ENCODE measurements at regions not wholly inside any gene's neighbourhood (a gene's known extent, or its start where the extent isn't known, plus 50 kb on each side); places are given as distances from the start of the nearest gene placed in this dataset.

DNA sequence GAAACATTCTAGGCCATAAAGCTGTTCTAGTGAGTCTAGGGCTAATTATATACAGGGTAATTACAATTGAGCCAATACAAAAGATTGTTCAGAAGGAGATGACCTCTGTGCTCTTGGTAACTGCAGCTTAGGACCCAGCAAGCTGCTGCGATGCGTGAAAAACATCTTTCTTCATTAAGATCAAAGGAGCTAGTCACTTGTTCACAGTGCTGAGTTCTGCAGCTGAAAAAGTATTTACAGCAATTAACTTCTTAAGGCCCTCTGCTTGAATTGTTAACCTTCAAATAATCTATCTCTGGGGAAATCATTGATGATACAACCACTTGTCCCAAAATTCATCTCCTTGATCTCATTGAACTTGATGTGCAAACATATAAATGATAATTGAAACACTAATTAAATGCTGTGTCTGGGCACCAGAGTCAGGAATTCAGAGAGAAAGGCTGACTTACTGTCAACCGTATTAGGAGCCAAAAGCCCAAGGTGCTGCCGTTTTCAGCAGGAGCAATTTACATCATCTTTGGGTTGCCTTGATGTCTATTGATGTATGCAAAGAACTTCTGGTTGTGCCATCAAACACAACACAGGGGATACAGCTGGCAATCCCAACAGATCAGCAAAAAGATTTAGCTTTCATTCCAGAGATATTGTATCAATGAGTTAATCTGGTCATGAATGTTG lies 213.0 kb downstream of the NECTIN3 start:
- Mint-ChIP-seq H3K27me3 (no peaks in the 10 kb centered on the region), H3K4me3 (no peak overlapping the region), H3K9me3 (ENCODE audit: low read depth) (no peaks in the 10 kb centered on the region), H3K27ac (no peak overlapping the region), H3K36me3 (ENCODE audit: low read depth) (no peaks in the 10 kb centered on the region), H3K4me1 (peaks cover 21% of the 10 kb centered on the region)
- ATAC-seq = no peak
- ChIA-PET POLR2A (no interaction called here), CTCF (no interaction called here)
- DNase-seq = no peak
- intact Hi-C loops (cut with DNase I, micrococcal nuclease) = no loop called here

DNA sequence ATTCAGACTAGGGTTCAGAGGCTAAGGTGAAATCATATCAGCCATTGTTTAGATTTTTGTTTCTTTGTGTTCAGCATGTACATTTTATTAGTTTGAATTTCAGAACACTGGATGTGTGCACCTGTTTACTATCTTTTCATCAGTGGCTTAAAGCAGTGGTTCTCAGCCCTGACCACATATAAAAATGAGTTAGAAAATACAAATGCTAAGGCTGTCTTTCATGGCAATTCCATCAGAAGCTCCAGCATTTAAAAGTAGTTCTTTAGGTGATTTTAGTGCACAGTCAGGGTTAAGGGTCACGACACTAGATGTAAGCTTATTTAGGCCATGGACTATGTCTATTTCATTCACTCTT lies 213.5 kb downstream of the NECTIN3 start:
- no peaks in the 10 kb centered on the region for H3K9me3 Mint-ChIP-seq (ENCODE audit: low read depth)
- no peaks in the 10 kb centered on the region for H3K27me3 Mint-ChIP-seq
- DNase-seq = no peak
- ChIA-PET CTCF (no interaction called here), POLR2A (no interaction called here)
- H3K4me1 Mint-ChIP-seq = peaks cover 21% of the 10 kb centered on the region
- intact Hi-C loops (cut with DNase I, micrococcal nuclease) = no loop called here
- H3K4me3 Mint-ChIP-seq = no peak overlapping the region
- no peak for ATAC-seq
- H3K36me3 Mint-ChIP-seq (ENCODE audit: low read depth) = no peaks in the 10 kb centered on the region
- H3K27ac Mint-ChIP-seq = no peak overlapping the region

DNA sequence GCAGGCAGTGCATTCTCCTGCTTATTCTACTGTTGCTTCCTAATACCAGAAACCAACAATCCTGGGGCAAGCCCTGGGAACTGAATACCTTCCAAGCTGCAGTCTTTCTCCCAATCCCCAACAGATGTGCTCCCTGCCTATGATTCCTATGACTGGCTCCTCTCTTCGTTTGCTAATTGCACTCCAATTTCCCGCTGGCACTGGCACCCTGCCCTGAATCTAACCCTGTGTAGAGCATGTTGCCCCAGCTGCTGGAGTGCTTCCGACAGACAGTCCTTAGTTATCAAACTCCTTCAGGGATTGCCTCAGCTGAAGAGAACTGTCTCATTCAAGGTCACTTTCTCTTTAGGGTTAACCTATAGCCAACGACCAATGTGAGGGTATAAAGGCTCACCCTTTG lies 214.1 kb downstream of the NECTIN3 start:
- intact Hi-C loops (cut with DNase I, micrococcal nuclease) = no loop called here
- no peaks in the 10 kb centered on the region for H3K36me3 Mint-ChIP-seq (ENCODE audit: low read depth)
- POLR2A ChIA-PET = no interaction called here

DNA sequence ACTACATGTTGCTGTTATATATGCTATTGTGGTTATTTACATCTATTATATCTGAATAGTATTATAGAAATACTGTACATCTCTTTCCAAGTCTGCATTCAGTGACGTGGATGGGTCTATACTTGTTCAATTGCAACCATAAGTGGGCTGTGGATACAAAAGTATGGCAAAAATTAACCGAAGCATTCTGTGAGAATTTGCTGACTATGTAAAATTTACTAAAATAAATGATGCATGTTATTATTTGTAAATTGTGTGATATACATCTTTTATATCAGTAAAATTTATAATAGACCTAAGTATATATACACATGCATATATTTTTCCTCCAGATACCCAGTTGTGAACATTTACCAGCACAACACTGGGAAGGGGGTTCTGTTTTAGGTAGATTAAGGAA lies 215.1 kb downstream of the NECTIN3 start:
- no peaks in the 10 kb centered on the region for H3K9me3 Mint-ChIP-seq (ENCODE audit: low read depth)
- no peak overlapping the region for H3K4me3 Mint-ChIP-seq
- no peak for DNase-seq
- H3K36me3 Mint-ChIP-seq (ENCODE audit: low read depth) = no peaks in the 10 kb centered on the region
- no peak overlapping the region for H3K27ac Mint-ChIP-seq
- intact Hi-C loops (cut with DNase I, micrococcal nuclease) = no loop called here
- POLR2A ChIA-PET = no interaction called here
- CTCF ChIA-PET = interaction anchor here (0.6 to 1.2 kb wide), 2 partner anchors 26 to 97 kb away, joined by 3 to 6 read pairs; no protein-coding TSS in a partner anchor
- no peak for ATAC-seq
- H3K27me3 Mint-ChIP-seq = no peaks in the 10 kb centered on the region
- peaks cover 19% of the 10 kb centered on the region for H3K4me1 Mint-ChIP-seq

More for the DNA sequence above, 214.1 kb downstream of the NECTIN3 start:
- H3K4me3 Mint-ChIP-seq = no peak overlapping the region
- no peak overlapping the region for H3K27ac Mint-ChIP-seq
- peaks cover 21% of the 10 kb centered on the region for H3K4me1 Mint-ChIP-seq
- H3K9me3 Mint-ChIP-seq (ENCODE audit: low read depth) = no peaks in the 10 kb centered on the region
- ATAC-seq (no peak), DNase-seq (no peak)
- H3K27me3 Mint-ChIP-seq = no peaks in the 10 kb centered on the region
- CTCF ChIA-PET = no interaction called here

DNA sequence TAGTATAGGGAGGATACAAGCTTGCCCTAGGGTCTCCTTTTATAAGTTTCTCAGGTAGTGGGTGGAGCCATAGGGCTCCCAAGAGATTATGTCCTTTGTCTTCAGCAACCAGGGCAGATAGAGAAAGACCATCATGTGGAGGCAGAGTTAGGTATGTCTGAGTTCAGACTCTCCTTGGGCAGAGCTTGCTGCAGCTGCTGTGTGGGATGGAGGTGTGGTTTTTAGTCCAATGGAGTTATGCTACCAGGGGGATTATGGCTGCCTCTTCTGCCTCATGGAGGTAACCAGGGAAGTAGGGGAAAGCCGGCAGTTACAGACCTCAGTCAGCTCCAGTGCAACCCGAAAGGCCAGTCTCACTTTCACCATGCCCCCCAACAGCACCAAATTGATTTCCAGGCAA lies 220.5 kb downstream of the NECTIN3 start:
- H3K4me3 Mint-ChIP-seq = no peak overlapping the region
- no peaks in the 10 kb centered on the region for H3K27me3 Mint-ChIP-seq
- ATAC-seq (no peak), DNase-seq (no peak)
- no peaks in the 10 kb centered on the region for H3K4me1 Mint-ChIP-seq
- POLR2A ChIA-PET = no interaction called here
- H3K9me3 Mint-ChIP-seq (ENCODE audit: low read depth) = no peaks in the 10 kb centered on the region
- CTCF ChIA-PET = no interaction called here
- no peak overlapping the region for H3K27ac Mint-ChIP-seq
- no peaks in the 10 kb centered on the region for H3K36me3 Mint-ChIP-seq (ENCODE audit: low read depth)
- intact Hi-C loops (cut with DNase I, micrococcal nuclease) = no loop called here

DNA sequence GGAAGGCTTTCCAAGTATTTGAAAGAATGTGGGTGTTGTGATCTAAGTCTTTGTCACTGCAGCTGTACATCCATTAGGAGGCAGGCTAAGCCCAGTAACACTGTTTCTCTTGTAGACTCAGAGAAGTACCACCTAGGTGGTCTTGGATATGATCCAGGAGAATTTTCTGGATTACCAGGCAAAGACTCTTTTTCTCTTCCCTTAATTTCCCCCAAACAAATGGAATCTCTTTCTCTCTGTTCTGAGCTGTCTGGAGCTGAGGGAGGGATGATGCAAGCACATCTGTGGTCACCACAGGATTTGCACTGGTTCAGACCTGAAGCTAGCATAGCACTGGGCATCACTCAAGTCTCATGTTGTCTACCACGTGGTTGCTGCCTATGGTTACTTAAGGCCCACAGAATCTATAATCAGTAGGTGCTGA lies 227.6 kb downstream of the NECTIN3 start:
- Mint-ChIP-seq H3K27ac (no peak overlapping the region), H3K4me1 (peaks cover 8% of the 10 kb centered on the region), H3K36me3 (ENCODE audit: low read depth) (no peaks in the 10 kb centered on the region), H3K4me3 (no peak overlapping the region), H3K27me3 (no peaks in the 10 kb centered on the region), H3K9me3 (ENCODE audit: low read depth) (no peaks in the 10 kb centered on the region)
- ChIA-PET CTCF (interaction anchor here (0.7 to 1.2 kb wide), 2 partner anchors 16 to 276 kb away, joined by 3 read pairs; no protein-coding TSS in a partner anchor), POLR2A (no interaction called here)
- intact Hi-C loops (cut with DNase I, micrococcal nuclease) = no loop called here
- peak; percentile 39 for ATAC-seq
- DNase-seq = no peak

DNA sequence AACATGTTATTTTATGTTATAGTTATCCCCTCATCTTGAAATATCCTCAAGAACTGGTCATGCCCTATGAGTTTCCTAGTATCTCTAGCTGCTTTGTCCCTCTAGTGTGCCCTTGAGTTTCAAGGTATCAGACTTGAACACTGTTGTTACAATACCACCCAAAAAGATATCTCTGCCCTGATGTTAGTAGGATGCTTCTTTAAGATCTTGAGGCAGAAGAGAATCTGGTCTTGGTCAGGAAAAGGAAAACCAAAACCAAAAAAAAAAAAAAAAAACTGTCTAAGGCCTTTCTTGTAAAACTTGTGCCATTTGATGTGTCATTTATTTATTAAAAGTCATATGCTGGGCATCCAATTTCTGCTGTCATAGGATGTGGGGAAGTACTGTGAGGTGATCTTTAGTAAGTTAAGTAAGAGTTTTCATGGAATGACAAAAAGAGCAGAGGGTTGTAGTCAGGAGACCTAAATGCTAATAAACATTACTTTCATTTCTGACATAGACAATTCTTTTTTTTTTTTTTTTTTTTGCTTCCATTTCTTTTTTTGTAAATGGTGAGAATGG lies 229.7 kb downstream of the NECTIN3 start:
- POLR2A ChIA-PET = no interaction called here
- H3K4me3 Mint-ChIP-seq = no peak overlapping the region
- CTCF ChIA-PET = no interaction called here
- peaks cover 8% of the 10 kb centered on the region for H3K4me1 Mint-ChIP-seq
- intact Hi-C loops (cut with DNase I, micrococcal nuclease) = no loop called here
- no peaks in the 10 kb centered on the region for H3K27me3 Mint-ChIP-seq
- ATAC-seq (no peak), DNase-seq (no peak)
- no peaks in the 10 kb centered on the region for H3K36me3 Mint-ChIP-seq (ENCODE audit: low read depth)
- H3K9me3 Mint-ChIP-seq (ENCODE audit: low read depth) = no peaks in the 10 kb centered on the region
- H3K27ac Mint-ChIP-seq = no peak overlapping the region

DNA sequence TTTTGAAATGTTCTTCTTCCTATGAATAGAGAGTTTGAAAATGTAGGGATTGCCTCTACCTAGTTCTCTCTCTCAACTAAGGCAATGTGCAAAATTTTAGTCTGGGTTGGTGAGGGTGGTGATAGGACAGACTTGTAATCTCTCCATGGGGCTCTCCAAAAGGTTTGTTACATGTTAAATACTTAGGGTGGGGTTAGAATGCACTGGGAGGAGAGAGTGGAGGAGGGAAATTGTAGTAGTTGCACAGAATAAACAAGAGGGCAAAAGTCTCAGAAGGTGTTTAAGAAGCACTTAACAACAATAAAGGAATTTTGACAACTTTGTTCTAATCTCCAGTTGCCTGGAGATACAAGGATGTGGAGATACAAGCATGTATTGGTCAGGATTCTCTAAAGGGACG lies 230.4 kb downstream of the NECTIN3 start:
- intact Hi-C loops (cut with DNase I, micrococcal nuclease) = no loop called here
- no peak overlapping the region for H3K4me3 Mint-ChIP-seq
- H3K9me3 Mint-ChIP-seq (ENCODE audit: low read depth) = no peaks in the 10 kb centered on the region
- no peaks in the 10 kb centered on the region for H3K27me3 Mint-ChIP-seq
- POLR2A ChIA-PET = no interaction called here
- H3K4me1 Mint-ChIP-seq = peaks cover 8% of the 10 kb centered on the region
- H3K27ac Mint-ChIP-seq = no peak overlapping the region
- no peaks in the 10 kb centered on the region for H3K36me3 Mint-ChIP-seq (ENCODE audit: low read depth)
- ATAC-seq (no peak), DNase-seq (no peak)
- CTCF ChIA-PET = no interaction called here

DNA sequence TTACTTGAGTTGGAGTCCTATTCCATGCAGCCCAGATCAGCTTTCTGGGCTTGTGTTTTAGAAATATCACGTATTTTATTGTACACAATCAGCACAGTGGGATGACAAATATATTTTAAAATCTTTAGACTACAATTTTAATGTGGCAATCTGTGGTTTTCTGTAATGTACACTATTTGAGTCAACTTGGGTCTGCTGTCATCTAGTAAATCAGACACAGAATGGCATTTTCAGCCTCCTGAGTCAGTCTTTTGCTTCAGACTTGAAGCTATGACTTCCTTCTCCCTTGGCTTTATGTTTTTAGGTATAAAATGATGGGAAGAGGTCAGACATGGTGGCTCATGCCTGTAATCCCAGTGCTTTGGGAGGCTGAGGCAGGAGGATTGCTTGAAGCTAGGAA lies 232.1 kb downstream of the NECTIN3 start:
- Mint-ChIP-seq H3K27me3 (no peaks in the 10 kb centered on the region), H3K27ac (no peak overlapping the region), H3K9me3 (ENCODE audit: low read depth) (no peaks in the 10 kb centered on the region), H3K4me1 (peaks cover 8% of the 10 kb centered on the region), H3K4me3 (no peak overlapping the region), H3K36me3 (ENCODE audit: low read depth) (no peaks in the 10 kb centered on the region)
- POLR2A ChIA-PET = no interaction called here
- DNase-seq (no peak), ATAC-seq (no peak)
- CTCF ChIA-PET = interaction anchor here (0.7 kb wide), 2 partner anchors 35 to 288 kb away, joined by 3 to 4 read pairs; no protein-coding TSS in a partner anchor
- intact Hi-C loops (cut with DNase I, micrococcal nuclease) = no loop called here

DNA sequence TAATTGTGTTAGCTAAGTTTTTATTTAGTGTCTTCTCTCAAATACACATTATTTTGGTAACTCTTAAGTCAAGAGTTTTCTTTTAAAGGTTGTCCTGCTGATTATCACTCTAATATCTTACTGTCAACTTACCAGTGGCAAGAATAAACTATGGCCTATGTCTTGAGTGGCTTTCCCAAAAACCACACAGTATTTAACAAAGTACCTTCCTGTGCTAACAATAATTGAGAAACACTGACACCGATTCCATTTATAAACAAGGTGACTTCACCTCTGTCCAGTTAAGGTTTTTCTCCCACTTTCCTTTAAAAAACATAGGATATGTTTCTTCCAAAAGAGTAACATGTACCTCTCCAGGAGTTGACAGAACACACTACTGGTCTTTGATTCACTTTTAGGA lies 234.3 kb upstream of the CD96 start:
- Mint-ChIP-seq H3K27ac (no peak overlapping the region), H3K36me3 (ENCODE audit: low read depth) (no peaks in the 10 kb centered on the region), H3K4me1 (peaks cover 22% of the 10 kb centered on the region), H3K27me3 (no peaks in the 10 kb centered on the region), H3K4me3 (no peak overlapping the region), H3K9me3 (ENCODE audit: low read depth) (no peaks in the 10 kb centered on the region)
- ChIA-PET CTCF (interaction anchor here (0.5 to 0.9 kb wide), 3 partner anchors 26 to 179 kb away, joined by 3 to 6 read pairs (median 3); no protein-coding TSS in a partner anchor), POLR2A (no interaction called here)
- DNase-seq (no peak), ATAC-seq (no peak)
- intact Hi-C loops (cut with DNase I, micrococcal nuclease) = no loop called here

DNA sequence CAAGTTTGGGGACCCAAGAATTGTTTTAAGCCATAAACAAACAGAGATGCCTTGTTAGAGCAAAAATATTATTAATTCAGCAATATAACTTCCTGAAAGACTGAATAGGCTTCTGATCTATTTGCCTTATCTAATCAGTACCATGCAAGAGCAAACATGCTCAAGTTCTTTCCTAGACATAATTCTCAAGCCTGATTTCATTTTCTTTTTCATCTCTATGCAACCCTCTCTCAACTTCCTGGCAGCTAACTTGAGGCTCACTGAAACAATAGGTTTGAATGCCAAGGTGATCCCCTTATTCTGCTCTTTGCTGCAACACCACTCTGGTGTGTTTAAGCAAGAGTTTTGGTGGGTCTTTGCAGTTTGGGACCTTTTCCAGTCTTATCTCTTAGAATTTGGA lies 230.9 kb upstream of the CD96 start:
- no peaks in the 10 kb centered on the region for H3K36me3 Mint-ChIP-seq (ENCODE audit: low read depth)
- ChIA-PET POLR2A (no interaction called here), CTCF (interaction anchor here (1.0 kb wide), 1 partner anchor 229 kb away, joined by 3 read pairs; no protein-coding TSS in a partner anchor)
- no peaks in the 10 kb centered on the region for H3K9me3 Mint-ChIP-seq (ENCODE audit: low read depth)
- no peaks in the 10 kb centered on the region for H3K27me3 Mint-ChIP-seq
- no peak overlapping the region for H3K4me3 Mint-ChIP-seq
- H3K27ac Mint-ChIP-seq = peak overlapping the region; percentile 81
- peaks cover 22% of the 10 kb centered on the region for H3K4me1 Mint-ChIP-seq
- ATAC-seq (peak; percentile 28), DNase-seq (no peak)
- intact Hi-C loops (cut with DNase I, micrococcal nuclease) = loop anchor here in 1 of 2 experiments (5.0 kb wide), 1 partner anchor 499 kb away; no protein-coding TSS in a partner anchor

DNA sequence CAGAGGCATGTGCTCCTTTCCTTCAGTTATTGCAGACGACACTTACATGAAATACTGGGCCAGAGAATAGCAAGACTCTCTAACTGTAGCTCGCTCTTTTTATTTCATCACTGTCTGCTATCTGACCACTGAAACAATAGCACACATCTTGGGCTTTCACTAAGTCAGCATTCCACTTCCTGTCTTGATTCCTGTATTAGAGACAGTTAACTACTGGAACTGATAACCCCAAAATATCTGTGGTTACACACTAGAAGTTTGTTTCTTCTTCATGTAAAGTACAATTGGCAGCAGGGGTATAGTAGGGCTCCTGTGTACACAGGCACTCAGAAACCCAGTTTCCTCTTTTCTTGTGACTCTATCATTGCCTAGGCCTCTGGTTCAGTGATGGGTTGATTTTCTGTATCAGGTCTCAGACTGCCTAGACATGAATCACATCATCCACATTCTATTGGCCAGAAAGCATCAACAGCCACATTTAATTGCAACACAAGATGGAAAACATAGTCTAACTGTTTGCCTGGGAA lies 230.2 kb upstream of the CD96 start:
- ChIA-PET POLR2A (no interaction called here), CTCF (interaction anchor here (1.0 kb wide), 1 partner anchor 228 kb away, joined by 3 read pairs; no protein-coding TSS in a partner anchor)
- H3K4me3 Mint-ChIP-seq = no peak overlapping the region
- H3K36me3 Mint-ChIP-seq (ENCODE audit: low read depth) = no peaks in the 10 kb centered on the region
- DNase-seq (no peak), ATAC-seq (peak; percentile 83)
- H3K9me3 Mint-ChIP-seq (ENCODE audit: low read depth) = no peaks in the 10 kb centered on the region
- no peaks in the 10 kb centered on the region for H3K27me3 Mint-ChIP-seq
- intact Hi-C loops (cut with DNase I, micrococcal nuclease) = loop anchor here in 1 of 2 experiments (5.0 kb wide), 1 partner anchor 499 kb away; no protein-coding TSS in a partner anchor
- peaks cover 22% of the 10 kb centered on the region for H3K4me1 Mint-ChIP-seq
- H3K27ac Mint-ChIP-seq = peak overlapping the region; percentile 81

Measured in activated CD4-positive, alpha-beta T cell treated with anti-CD3 and anti-CD28 coated beads for 36 hours (primary cell).